Neural cell (in vitro differentiated cells): ENCODE measurements at regions not wholly inside any gene's neighbourhood (a gene's known extent, or its start where the extent isn't known, plus 50 kb on each side); places are given as distances from the start of the nearest gene placed in this dataset.

Experiments used
- CTCF ChIP-seq: fragments of 450-650 bp; IDR thresholded peaks from 2 replicates; pipeline ENCODE4 v1.5.1; 2014; ENCODE audit warnings: antibody characterized with exemption, mild to moderate bottlenecking, moderate library complexity; ENCODE audit not compliant: poor library complexity, severe bottlenecking
- EP300 ChIP-seq: fragments of 450-650 bp; conservative IDR thresholded peaks from 2 replicates; pipeline ENCODE4 v1.6.1; 2014; ENCODE audit warnings: antibody characterized with exemption, mild to moderate bottlenecking, moderate library complexity; ENCODE audit not compliant: poor library complexity, severe bottlenecking
- EZH2 ChIP-seq: fragments of 200-600, 300-800 bp; shearing (Covaris generic), sonication (generic); IDR thresholded peaks from 2 replicates; pipeline ENCODE4 v1.6.1; 2014; ENCODE audit warnings: antibody characterized with exemption, low read length, borderline replicate concordance, mild to moderate bottlenecking; ENCODE audit not compliant: insufficient read depth, poor library complexity, severe bottlenecking
- POLR2AphosphoS5 ChIP-seq: IDR thresholded peaks from 2 replicates; pipeline ENCODE4 v1.6.1; 2012
- RAD21 ChIP-seq: fragments of 450-650 bp; conservative IDR thresholded peaks from 2 replicates; pipeline ENCODE4 v1.6.1; 2014; ENCODE audit warnings: antibody characterized with exemption, mild to moderate bottlenecking, moderate library complexity
- REST ChIP-seq: IDR thresholded peaks from 2 replicates; pipeline ENCODE4 v1.6.1; 2012; ENCODE audit warnings: borderline replicate concordance
- SMC3 ChIP-seq: fragments of 450-650 bp; conservative IDR thresholded peaks from 2 replicates; pipeline ENCODE4 v1.6.1; 2014; ENCODE audit warnings: antibody characterized with exemption, mild to moderate bottlenecking, moderate library complexity; ENCODE audit not compliant: poor library complexity
- TAF1 ChIP-seq: IDR thresholded peaks from 2 replicates; pipeline ENCODE4 v1.6.1; 2012; ENCODE audit warnings: low read depth

DNA sequence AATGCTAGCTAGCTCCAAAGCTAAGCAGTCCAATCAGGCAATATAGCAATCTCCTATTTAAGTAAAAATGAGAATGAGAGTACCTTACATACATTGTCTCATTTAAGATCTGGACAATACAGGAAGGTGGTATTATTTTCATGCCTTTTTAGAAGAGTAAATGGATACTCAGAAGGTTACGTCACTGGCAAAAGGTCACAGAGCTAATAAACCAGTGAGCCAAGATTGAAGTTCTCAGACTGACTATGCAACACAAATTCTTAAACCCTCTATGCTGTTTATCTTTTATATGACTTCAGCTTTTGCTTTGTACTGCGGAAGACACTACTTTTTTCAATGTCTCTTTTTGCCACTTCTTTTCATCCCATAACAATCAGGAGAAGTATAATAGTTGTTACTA is 135.2 kb upstream of the PRL start:
- TF ChIP-seq CTCF (no peak), RAD21 (no peak), SMC3 (no peak), POLR2AphosphoS5 (no peak), EP300 (no peak), REST (no peak), EZH2 (no peak), TAF1 (no peak)
